ENCODE measurements at regions not wholly inside any gene's neighbourhood (a gene's known extent, or its start where the extent isn't known, plus 50 kb on each side); places are given as distances from the start of the nearest gene placed in this dataset.

- TF ChIP-seq, protein P1, sequence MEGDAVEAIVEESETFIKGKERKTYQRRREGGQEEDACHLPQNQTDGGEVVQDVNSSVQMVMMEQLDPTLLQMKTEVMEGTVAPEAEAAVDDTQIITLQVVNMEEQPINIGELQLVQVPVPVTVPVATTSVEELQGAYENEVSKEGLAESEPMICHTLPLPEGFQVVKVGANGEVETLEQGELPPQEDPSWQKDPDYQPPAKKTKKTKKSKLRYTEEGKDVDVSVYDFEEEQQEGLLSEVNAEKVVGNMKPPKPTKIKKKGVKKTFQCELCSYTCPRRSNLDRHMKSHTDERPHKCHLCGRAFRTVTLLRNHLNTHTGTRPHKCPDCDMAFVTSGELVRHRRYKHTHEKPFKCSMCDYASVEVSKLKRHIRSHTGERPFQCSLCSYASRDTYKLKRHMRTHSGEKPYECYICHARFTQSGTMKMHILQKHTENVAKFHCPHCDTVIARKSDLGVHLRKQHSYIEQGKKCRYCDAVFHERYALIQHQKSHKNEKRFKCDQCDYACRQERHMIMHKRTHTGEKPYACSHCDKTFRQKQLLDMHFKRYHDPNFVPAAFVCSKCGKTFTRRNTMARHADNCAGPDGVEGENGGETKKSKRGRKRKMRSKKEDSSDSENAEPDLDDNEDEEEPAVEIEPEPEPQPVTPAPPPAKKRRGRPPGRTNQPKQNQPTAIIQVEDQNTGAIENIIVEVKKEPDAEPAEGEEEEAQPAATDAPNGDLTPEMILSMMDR (conservative IDR thresholded peaks at IDR 0.05 in 1 of 2, IDR thresholded peaks at IDR 0.05 in 1 of 2; ENCODE audit: extremely low read depth in 1 of 2, insufficient read depth in 1 of 2, low read depth in 1 of 2, low read length in 2 of 2), result no peak
- no peak for TF ChIP-seq EZH2 (IDR thresholded peaks at IDR 0.05; ENCODE audit: borderline replicate concordance, low read length)
Observed at GRCh38 chr4:171629737-171630136, 183.5 kb upstream of the GALNTL6 start.

All from mammary epithelial cell (primary cell).